ENCODE measurements at regions not wholly inside any gene's neighbourhood (a gene's known extent, or its start where the extent isn't known, plus 50 kb on each side); places are given as distances from the start of the nearest gene placed in this dataset.

GRCh38 chr1:199774433-199775089 is 252.9 kb upstream of the NR5A2 start:
- H3K36me3 ChIP-seq: no peaks in the 10 kb centered on the region
- TF ChIP-seq CTCF (IDR thresholded peaks at IDR 0.05): no peak
- no peak for TF ChIP-seq POLR2A (IDR thresholded peaks at IDR 0.05)
- no peak overlapping the region for H3K27ac ChIP-seq
- no peaks in the 10 kb centered on the region for H3K9me3 ChIP-seq
- no peaks in the 10 kb centered on the region for H3K27me3 ChIP-seq
- peak in 1 of 3 donors; percentile 72 for DNase-seq
- peaks cover 0 to 4% (median 0%) of the 10 kb centered on the region in 4 donors for H3K4me1 ChIP-seq
- no peak overlapping the region for H3K4me3 ChIP-seq

- DNase-seq: no peak
- Histone ChIP-seq H3K27ac (no peak overlapping the region), H3K36me3 (no peaks in the 10 kb centered on the region), H3K4me3 (no peak overlapping the region), H3K9me3 (no peaks in the 10 kb centered on the region), H3K4me1 (peaks cover 0 to 4% (median 0%) of the 10 kb centered on the region in 4 donors), H3K27me3 (no peaks in the 10 kb centered on the region)
- TF ChIP-seq POLR2A (IDR thresholded peaks at IDR 0.05) (no peak), CTCF (IDR thresholded peaks at IDR 0.05) (no peak)
Measured at GRCh38 chr1:199776768-199777497, 250.6 kb upstream of the NR5A2 start.

- H3K27ac ChIP-seq: peak overlapping the region in 2 of 4 donors; percentile 41 to 43
- DNase-seq: peak in 2 of 3 donors; percentile 40 to 72
Measured at GRCh38 chr1:199778324-199778955, 249.1 kb upstream of the NR5A2 start.

GRCh38 chr1:199780091-199780490 is 247.4 kb upstream of the NR5A2 start:
- Histone ChIP-seq H3K4me3 (no peak overlapping the region), H3K27me3 (no peaks in the 10 kb centered on the region), H3K27ac (no peak overlapping the region), H3K4me1 (peaks cover 0 to 4% (median 0%) of the 10 kb centered on the region in 4 donors), H3K9me3 (no peaks in the 10 kb centered on the region), H3K36me3 (no peaks in the 10 kb centered on the region)
- no peak for DNase-seq
- TF ChIP-seq POLR2A (IDR thresholded peaks at IDR 0.05): no peak
- TF ChIP-seq CTCF (IDR thresholded peaks at IDR 0.05): no peak

More at GRCh38 chr1:199778324-199778955, 249.1 kb upstream of the NR5A2 start:
- H3K4me1 ChIP-seq: peaks cover 0 to 4% (median 0%) of the 10 kb centered on the region in 4 donors
- no peaks in the 10 kb centered on the region for H3K27me3 ChIP-seq
- H3K36me3 ChIP-seq: no peaks in the 10 kb centered on the region
- H3K9me3 ChIP-seq: no peaks in the 10 kb centered on the region
- TF ChIP-seq POLR2A (IDR thresholded peaks at IDR 0.05) (no peak), CTCF (IDR thresholded peaks at IDR 0.05) (no peak)
- no peak overlapping the region for H3K4me3 ChIP-seq

- no peaks in the 10 kb centered on the region for H3K27me3 ChIP-seq
- DNase-seq: no peak
- no peak overlapping the region for H3K27ac ChIP-seq
- TF ChIP-seq POLR2A (IDR thresholded peaks at IDR 0.05): no peak
- no peak for TF ChIP-seq CTCF (IDR thresholded peaks at IDR 0.05)
- H3K9me3 ChIP-seq: no peaks in the 10 kb centered on the region
- H3K4me1 ChIP-seq: peaks cover 0 to 4% (median 0%) of the 10 kb centered on the region in 4 donors
- no peak overlapping the region for H3K4me3 ChIP-seq
- no peaks in the 10 kb centered on the region for H3K36me3 ChIP-seq
Measured at GRCh38 chr1:199780948-199781670, 246.4 kb upstream of the NR5A2 start.

Data from Peyer's patch (tissue), 4 donors.